NCI-H2029 treated with DMSO at 0.1 percent for 48 hours (cell line): ENCODE measurements at regions not wholly inside any gene's neighbourhood (a gene's known extent, or its start where the extent isn't known, plus 50 kb on each side); places are given as distances from the start of the nearest gene placed in this dataset.
"Not testable (repeated sequence)": the region's sequence is repeated elsewhere in the genome, so short reads cannot be mapped to it uniquely, and the experiment has no call there.

Source experiments
- DNase-seq: peaks from one replicate; lab custom pipeline; 2025; lab: John Stamatoyannopoulos, UW

- DNase-seq: no peak
These were observed 66.0 kb downstream of the KBTBD8 start for GRCh38 chr3:67064105-67064504.

GRCh38 chr3:67067251-67067650 lies 69.1 kb downstream of the KBTBD8 start:
- no peak for DNase-seq

- not testable (repeated sequence) for DNase-seq
These were observed 74.5 kb downstream of the KBTBD8 start for GRCh38 chr3:67072640-67073039.

- DNase-seq: no peak
These were observed 75.7 kb downstream of the KBTBD8 start for GRCh38 chr3:67073812-67074211.

GRCh38 chr3:67075295-67075694 lies 77.2 kb downstream of the KBTBD8 start:
- no peak for DNase-seq

- no peak for DNase-seq
These were observed 78.5 kb downstream of the KBTBD8 start for GRCh38 chr3:67076607-67077006.

GRCh38 chr3:67077656-67078055 lies 79.5 kb downstream of the KBTBD8 start:
- DNase-seq: no peak

GRCh38 chr3:67082533-67083024 lies 84.5 kb downstream of the KBTBD8 start:
- DNase-seq: no peak

- DNase-seq: no peak
These were observed 85.2 kb downstream of the KBTBD8 start for GRCh38 chr3:67083277-67083676.

GRCh38 chr3:67087788-67088187 lies 89.7 kb downstream of the KBTBD8 start:
- no peak for DNase-seq

- no peak for DNase-seq
These were observed 92.4 kb downstream of the KBTBD8 start for GRCh38 chr3:67090474-67090873.

- DNase-seq: no peak
These were observed 95.2 kb downstream of the KBTBD8 start for GRCh38 chr3:67093305-67093704.

- DNase-seq: no peak
These were observed 96.1 kb downstream of the KBTBD8 start for GRCh38 chr3:67094167-67094566.

- no peak for DNase-seq
These were observed 96.7 kb downstream of the KBTBD8 start for GRCh38 chr3:67094774-67095173.

GRCh38 chr3:67104388-67104787 lies 106.3 kb downstream of the KBTBD8 start:
- DNase-seq: no peak

- no peak for DNase-seq
These were observed 108.8 kb downstream of the KBTBD8 start for GRCh38 chr3:67106874-67107273.

GRCh38 chr3:67109651-67110204 lies 111.6 kb downstream of the KBTBD8 start:
- peak; percentile 8 for DNase-seq

- peak; percentile 19 for DNase-seq
These were observed 115.8 kb downstream of the KBTBD8 start for GRCh38 chr3:67113802-67114407.

GRCh38 chr3:67118122-67118521 lies 120.0 kb downstream of the KBTBD8 start:
- DNase-seq: no peak

GRCh38 chr3:67118635-67119034 lies 120.5 kb downstream of the KBTBD8 start:
- DNase-seq: no peak

GRCh38 chr3:67123914-67124313 lies 125.8 kb downstream of the KBTBD8 start:
- DNase-seq: no peak

GRCh38 chr3:67127254-67127653 lies 129.1 kb downstream of the KBTBD8 start:
- DNase-seq: no peak

- DNase-seq: no peak
These were observed 144.3 kb downstream of the KBTBD8 start for GRCh38 chr3:67142432-67142831.

GRCh38 chr3:67145738-67146137 lies 147.6 kb downstream of the KBTBD8 start:
- no peak for DNase-seq
